GM19238 (cell line): ENCODE measurements at regions not wholly inside any gene's neighbourhood (a gene's known extent, or its start where the extent isn't known, plus 50 kb on each side); places are given as distances from the start of the nearest gene placed in this dataset.

ENCODE experiments used
- DNase-seq: peaks from one replicate; pipeline ENCODE4 v3.0.0; 2011; ENCODE audit warnings: low spot score; ENCODE audit not compliant: insufficient read length

DNA sequence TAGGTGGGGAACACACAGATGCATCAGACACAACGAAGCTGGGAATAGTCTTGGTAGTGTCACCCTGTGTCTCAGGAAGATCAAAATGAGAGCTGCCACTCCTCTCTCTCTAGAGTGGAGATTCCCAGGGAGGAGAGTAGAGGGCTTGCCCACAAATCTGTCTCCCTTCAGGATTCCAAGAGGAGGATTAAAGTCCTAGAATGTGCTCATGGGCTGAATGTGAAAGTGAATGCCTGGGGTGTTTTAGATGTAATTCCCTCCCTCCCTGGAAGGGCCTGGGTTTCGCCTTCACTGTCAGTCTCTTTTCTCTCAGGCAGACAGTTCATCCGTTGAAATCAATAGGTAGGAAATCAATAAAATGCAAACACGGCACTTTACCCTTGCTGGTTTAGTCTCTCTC, 282.6 kb upstream of the PPARGC1A start:
- DNase-seq, result no peak

DNA sequence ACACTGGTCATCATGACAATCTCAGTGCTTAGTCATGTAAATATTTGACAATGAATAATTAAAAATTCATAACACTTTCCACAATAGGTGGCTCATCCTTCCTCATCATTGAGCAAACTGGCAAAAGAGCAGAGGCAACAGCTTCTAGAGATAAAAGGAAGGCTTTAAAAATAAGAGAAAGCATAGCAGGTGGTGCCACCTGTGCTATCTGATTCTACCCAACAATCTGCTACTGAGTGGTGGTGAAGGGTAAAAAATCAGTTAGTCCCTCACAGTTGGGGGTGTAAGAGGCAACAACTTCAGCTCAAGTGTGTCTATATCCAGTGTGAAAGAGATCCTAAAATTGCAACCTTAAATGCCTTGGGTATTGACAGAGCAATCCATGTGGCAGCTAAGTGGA, 280.1 kb upstream of the PPARGC1A start:
- no peak for DNase-seq

DNA sequence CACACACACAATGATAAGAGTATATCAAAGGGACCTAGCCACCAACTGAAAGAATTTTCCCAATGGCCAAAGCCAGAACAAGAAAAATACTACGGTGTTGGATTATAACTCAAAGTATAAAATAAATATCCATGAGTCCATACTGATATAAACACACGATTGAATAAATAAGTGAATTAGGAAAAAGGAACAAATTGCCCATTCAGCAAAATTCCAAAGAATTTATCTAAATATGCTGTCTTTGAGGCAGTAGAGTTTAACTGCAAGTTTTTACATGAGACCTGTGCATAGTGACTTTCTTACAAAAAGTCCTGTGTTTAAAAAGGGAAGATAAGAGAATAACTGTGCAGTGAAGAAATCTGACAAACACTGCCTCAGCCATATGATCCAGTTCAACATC, 278.8 kb upstream of the PPARGC1A start:
- DNase-seq, result no peak

DNA sequence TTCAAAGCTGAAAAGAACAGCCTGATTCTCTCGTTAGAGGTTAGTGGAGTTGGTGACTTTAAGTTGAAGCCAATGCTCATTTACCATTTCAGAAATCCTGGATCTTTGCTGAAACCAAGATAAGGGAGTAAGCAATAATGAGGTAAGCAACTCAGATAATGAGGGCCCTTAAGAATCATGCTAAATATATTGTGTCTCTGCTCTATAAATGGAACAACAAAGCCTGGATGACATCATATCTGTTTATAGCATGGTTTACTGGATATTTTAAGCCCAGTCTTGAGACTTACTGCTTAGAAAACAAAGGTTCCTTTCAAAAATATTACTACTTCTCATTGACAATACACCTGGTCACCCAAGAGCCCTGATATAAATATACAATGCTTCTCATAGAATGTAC, 276.7 kb upstream of the PPARGC1A start:
- no peak for DNase-seq

DNA sequence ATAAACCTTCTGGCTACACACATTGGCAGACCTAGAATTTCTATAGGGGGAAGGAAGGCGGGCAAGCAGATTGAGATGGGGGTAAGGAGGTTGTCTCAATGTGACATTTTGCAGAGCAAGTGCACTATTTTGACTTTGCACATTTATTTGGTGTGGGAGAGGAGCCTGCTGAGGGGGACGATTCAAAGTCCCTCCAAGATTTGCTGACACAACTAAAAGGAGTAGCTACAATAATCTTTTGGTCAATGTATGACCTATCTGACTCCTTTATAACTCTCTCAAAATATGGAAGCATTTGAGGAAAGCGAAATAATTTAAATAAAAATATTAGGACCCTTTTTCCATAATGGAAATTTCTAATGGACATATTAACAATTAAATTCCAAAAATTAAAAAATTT, 274.9 kb upstream of the PPARGC1A start:
- no peak for DNase-seq

DNA sequence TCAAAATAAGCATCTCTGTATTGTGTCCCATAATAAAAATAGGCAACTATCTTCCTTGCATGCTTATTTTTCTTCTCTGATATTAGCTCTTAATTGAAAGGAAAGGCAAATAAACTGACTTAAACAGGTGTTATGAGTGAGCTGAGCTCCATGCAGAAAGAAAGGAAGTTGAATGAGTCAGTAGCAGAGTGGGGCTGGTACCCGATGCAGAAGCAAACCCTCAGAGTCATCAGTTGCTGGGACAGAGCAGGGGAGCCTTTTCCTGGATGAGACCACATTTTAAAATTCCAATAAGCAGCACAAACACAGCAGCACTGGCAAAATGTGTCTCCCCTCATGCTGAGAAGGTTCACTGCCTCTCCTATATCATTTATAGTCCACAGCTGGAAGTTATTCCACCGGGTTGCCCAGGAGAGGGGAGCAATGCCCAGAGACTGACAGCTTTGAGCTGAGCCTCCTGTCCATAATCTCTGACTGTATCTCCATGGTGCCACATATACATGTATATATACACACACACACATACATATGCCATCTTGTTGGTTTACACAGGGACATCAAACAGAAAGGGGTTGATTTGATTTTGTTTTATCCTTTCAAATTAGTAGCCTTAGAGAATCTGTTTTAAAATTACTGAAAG, 274.3 kb upstream of the PPARGC1A start:
- DNase-seq, result no peak

DNA sequence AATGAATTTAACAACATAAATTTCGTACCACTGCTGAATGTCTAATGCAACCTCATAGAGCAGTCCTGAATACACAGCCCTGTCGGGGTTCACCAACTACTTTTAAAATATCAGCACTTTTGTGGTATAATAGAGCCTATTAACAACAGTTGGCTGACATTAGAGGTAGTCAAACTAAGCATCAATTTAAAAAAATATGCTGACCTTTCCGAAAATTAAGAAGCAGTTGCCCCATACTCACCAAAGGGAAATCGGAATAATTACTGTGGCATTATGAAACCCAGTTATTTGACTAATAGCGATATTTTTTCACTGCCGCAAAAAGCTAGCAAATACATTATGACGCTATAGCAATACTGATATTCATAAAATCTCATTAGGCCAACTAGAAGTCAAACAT, 273.5 kb upstream of the PPARGC1A start:
- no peak for DNase-seq

DNA sequence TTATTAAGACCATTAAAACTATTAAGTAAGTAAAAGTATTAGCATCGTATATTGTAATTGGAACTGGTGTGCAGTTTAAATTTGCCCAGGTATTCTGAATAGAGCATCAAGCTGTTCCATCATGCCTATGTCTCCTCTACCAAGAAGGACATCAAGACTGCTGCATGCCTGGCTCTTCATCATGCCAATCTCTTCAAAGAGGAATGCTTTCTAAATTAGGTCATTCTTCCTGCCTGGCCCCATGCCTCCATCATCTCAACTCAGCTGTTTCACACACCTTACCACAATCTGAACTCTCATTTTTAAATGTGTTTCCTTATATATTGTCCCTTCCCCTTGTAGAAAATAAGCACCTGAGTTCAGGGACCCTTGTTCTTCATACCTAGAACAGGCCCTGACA, 270.5 kb upstream of the PPARGC1A start:
- DNase-seq, result no peak

DNA sequence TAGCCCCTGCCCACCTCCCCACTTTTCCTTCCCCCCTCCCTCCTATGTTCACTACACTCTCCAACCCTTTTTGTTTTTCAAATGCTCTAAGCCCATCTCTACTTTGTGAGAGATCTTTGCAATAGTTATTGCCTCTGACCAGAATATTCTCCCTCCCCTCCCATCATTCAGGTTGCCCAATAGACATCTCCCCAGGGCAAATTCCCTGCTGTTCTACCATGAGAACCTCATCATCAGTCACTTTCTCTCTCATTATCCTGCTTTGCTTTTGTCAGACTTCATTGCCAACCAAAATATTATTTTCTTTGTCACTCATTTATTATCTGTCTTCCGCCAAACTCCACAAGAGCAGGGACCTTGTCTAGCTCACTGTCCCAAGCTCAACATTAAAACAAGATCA, 268.2 kb upstream of the PPARGC1A start:
- DNase-seq, result no peak

DNA sequence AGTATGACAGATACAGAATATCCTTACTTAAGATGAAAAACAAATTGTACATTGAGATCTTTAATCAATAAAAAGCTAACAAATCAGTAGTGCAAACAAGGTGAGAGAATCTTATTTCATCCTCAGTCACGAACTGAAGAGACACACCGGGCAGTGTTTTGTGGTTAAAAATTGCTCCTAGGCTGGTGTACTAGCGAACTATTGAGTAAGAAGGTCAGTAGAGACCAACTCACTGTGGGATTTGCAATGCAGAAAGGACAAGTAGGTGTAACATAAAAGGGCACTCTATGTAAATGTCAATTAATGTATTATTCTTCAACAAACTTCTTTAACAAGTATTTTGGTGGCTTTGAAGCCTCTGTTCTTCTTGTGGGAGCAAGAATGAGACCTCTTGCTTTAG, 260.2 kb upstream of the PPARGC1A start:
- no peak for DNase-seq

DNA sequence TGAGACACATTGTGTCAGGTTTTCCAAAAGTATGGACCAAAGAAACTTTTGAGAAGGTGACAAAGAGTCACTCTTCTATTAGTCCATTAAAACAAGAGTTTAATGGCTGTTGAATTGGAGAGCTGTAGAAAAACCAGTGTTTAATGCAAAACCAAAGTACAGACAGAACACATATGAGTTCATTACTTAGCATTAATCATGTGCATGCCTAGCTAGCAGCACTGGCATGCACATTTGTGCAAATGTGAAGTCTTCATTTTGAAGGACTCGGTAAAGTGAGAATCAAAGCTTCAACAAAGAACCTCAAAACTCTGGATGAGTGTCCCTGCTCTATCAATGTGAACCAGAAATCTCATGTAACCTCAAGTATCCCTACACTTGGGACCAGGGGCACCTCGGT, 256.3 kb upstream of the PPARGC1A start:
- no peak for DNase-seq

DNA sequence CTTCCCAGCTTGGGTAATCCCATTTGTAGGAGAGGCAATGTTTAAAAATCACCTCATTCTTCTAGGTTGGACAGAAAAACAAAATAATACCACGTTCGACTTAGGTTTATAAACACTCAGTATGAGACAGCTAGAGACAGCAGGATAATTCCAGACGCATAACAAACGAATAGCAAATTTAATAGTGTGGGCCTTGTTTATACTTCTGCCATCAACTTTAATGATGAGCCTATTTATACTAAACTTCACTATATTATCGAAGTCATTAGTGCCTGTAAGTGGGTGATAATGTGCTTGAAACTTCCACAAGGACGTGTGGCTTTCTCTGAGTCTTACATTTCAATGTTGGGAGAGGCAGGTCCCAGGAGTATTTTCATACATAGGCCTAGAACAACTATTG, 255.7 kb upstream of the PPARGC1A start:
- no peak for DNase-seq

DNA sequence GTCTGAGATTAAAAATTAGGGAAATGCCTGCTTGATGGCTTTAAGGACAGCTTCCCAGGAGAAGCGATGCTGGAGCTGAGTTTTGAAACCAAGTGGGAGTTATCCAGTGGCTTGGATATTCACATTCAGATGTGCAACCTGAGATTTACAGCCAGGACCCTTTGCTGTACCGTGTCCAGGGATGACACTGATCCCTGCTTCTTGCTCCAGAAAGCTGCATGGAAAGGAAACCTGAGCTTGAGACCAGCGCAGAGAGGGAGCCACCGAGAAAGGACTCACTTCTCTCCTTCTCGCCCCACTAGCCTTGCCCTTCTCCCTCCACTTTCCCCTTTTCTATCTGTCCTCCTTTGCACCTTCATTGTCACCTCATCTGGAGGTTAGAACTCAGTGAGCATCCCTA, 254.5 kb upstream of the PPARGC1A start:
- DNase-seq, result no peak

DNA sequence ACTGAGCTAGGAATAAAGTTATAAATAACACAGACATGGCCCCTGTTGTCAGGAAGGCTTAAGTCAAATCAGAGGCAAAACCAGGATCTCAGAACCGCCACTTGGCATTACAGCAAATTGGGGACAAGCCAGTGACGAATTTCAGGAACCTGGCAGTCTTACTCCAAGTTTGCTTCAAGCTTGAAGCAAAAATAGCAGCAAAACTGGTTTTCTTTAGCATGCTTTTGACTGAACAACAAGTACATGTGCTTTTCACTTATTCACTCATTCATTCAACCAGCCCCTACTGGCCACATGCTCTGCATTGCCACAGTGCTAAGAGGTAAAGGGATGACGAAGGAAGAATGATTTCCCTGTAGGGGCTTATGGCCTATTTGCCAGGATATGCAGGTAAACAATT, 253.9 kb upstream of the PPARGC1A start:
- no peak for DNase-seq

DNA sequence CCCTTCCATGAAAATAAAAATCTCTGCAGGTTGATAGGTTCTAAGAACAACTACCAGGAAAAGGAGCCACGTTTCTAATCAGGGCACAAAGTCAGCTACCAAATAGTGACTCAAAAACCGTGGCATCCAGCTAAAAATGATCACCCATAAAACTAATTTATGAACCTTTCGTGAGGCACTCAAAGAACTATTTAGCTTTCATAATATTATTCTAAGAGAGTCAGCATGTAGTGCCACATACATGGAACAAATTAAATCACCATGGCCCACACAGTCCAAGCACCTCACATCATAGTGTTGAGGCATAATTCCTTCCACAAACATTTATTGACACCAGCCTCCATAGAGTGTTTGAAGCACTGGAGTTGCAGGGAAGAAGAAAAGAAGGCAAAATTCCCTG, 252.0 kb upstream of the PPARGC1A start:
- no peak for DNase-seq

DNA sequence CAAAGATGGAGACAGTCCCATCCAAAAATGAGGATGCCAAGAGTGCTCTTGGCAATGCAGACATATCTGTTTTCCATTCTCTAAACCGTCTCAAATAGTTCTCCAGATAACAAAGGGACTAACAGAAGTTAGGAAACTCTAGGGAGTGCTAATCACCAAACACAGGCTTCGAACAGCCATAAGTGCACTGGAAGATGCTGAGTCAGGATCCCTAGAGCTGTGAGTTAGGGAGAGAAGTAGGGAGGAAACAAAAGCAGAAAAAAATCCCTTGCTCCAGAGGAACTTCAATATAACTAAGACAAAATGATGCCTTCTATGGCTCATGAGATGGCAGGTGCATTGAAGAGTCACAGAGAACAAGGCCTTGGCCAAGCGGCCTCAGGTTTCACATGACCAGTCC, 251.0 kb upstream of the PPARGC1A start:
- DNase-seq, result no peak

DNA sequence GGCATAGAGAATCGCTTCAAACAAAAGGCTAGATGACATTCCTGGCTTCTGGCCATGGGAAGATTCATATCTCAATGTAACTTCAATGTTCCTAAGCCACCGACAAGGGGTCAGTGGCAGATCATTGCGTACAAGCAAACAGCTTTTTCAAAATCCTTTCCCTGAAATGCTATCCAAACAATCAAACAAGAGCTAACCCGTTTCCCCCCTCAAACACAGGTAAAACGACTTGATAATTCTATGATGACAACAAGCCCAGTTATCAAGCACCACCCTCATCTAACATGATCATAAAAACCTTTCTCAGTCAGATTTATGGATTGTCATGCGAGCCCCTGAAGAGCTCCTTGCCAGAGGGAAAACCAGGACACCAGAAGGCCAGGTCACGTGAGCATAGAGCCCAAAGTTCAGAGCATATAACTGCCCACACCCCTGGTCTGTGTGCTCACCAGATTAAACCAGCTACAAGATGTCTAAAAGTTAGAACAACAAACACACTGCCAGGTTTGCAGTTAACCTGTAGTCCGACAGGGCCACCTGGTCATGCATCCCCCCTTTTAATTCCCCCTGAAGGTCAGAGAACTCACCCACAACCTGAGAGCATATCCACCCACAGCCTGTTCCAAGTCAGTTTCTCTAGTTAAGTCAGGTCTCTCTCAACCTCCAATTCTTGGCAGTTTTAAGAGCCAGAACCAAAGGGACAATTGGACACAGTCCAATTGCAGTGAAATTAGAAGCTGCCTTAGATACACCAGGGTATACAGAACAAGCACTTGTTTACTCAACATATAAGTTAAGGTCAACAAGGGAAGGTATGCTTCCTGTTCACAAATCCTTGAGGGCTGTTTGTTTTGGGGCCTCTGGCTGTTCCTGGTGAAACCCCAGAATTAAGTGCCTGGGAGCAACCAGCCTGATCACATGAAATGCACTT, 248.1 kb upstream of the PPARGC1A start:
- DNase-seq, result no peak

DNA sequence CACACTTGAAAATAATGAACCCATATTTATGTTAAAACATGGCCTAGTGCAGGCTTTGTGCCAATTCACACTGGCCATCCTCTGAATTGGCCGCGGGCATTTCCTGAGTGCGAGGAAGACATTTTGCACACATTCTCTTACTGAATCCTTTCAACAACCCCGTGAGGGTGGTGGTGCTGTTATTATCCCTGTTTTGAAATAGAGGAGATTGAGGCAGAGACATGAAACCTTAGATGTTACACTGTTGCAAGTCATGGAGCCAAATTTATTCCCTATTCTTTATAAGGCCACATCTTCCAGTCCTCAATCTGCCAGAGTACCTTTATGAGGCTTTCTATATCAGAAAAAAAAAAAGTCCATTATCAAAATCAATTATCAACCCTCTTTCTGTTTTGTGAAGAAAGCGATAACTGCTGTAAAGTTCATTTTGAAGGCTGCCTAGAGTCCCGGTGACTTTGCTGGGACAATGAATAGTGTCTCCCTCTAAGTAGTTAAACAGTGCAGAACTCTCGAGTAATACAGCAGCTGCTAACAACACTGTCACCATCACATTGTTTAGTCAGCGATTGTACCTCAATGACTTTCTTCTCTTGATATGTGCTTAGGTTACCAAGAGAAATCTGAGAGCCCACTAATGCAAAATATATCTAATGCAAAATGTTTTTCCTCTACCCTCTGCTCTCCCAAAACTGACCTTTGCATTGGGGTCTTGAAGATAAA, 242.3 kb upstream of the PPARGC1A start:
- DNase-seq, result no peak

DNA sequence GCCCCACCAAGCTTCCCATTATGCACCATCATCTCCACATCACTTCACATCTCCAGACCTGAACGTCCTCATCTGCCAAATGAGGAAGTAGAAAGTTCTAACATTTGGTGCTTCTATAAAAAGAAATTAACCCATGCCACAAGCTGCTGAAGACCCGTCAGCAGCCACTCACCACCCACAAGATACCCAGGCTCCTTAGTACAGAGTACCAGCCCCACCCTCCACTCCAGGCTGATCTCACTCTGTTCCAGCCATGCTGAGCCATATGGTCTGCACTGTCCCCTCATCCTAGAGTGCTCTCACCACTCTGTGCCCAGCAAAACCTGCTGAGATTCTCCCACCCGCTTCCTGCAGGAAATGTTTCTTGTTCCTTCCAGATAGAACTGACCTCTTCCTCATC, 240.8 kb upstream of the PPARGC1A start:
- no peak for DNase-seq

DNA sequence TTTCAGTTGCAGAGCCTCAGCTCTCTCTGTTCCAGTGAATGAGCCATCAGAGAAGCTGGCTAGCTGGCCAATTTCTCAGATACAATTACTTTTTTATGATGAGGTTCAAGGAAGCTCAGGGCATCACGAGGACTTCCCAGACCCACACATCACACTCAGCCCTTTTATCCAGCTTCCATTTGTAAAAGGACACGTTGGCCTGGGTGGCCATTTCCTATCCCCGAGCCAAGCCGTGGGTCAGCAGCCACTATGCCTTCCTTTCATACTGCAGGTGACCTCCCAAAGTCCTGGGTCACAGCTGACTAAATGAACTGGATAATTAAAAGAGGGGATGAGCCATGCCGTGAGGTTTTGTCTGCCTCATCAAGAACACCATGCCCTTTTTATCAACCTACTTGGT, 236.9 kb upstream of the PPARGC1A start:
- DNase-seq, result no peak

DNA sequence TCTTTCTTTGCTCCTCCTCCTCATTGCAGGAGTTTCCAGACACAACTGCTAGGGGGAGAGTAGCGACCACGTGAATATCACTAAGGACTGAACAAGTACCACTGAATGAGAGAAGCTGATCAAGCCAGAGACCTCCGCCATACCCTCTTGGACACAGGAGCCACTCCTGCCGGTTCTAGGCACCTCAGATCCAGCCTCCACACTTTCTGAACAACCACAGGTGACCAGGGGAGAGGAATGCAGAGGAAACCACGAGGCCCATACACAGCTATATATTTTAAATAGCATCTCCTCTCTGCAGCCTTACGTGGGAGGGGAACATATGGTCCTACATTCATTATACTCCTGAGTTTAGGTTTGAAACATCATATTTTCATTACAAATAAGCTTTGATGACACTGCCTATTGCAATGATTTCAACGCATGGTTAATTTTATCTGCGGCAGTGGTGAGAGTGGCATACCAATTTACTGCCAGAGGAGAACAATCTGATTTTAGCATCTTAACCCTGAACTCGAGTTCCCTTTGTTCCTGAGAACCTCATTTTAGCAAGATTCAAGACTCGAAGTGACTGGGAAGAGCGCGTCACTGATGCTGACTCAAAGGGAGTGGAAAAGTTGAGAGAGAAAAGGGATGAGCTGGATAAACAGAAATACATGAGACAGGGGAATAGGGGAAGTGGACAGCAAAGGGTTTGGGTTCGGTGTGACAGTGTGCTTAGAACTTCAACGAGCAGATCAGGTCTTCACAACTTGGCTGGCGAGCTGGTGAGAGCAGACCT, 231.7 kb upstream of the PPARGC1A start:
- DNase-seq, result no peak

DNA sequence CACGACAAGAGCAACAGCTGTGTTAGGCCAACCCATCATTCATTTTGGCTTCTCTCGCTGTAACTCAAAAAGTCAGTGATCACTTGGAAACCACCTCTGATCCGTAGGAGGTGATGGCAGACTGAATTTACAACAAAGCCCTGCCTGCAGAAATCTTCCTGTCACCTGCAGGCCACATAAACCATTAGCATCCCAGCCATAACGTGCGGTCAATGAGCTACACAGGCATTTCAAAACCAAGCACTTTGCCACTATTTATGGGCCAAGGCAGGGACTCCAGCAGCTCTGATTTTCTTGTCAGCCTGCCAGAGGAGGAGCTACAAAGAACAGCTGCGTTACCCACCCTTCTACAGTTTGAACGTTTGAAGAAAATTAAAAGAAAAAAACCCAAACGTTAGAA, 228.1 kb upstream of the PPARGC1A start:
- no peak for DNase-seq
